ENCODE measurements at regions not wholly inside any gene's neighbourhood (a gene's known extent, or its start where the extent isn't known, plus 50 kb on each side); places are given as distances from the start of the nearest gene placed in this dataset.

GRCh38 chr2:192536922-192537624 is 342.3 kb upstream of the TMEFF2 start:
- BruUV-seq (replicated peaks): no TSS peak
- Histone ChIP-seq H3K27ac (ENCODE audit: extremely low read length, insufficient read depth, low read length) (no peak overlapping the region), H3K4me3 (replicated peaks in 1 of 3; ENCODE audit: insufficient read depth in 1 of 3, low read depth in 2 of 3, low read length in 3 of 3) (no peak overlapping the region), H3K36me3 (replicated peaks in 1 of 2; ENCODE audit: control insufficient read depth in 1 of 2, insufficient read depth in 2 of 2, low read length in 2 of 2) (no peaks in the 10 kb centered on the region), H3K27me3 (ENCODE audit: control insufficient read depth in 1 of 2, insufficient read depth in 2 of 2, low read length in 2 of 2) (no peaks in the 10 kb centered on the region), H3K9ac (ENCODE audit: insufficient read depth, low read depth, low read length) (no peak overlapping the region), H2AFZ (ENCODE audit: low read length) (no peak overlapping the region), H3K9me3 (ENCODE audit: low read length) (no peaks in the 10 kb centered on the region), H3K4me2 (ENCODE audit: low read depth, low read length) (no peak overlapping the region), H3K4me1 (ENCODE audit: insufficient read depth, low read length) (no peaks in the 10 kb centered on the region), H3K79me2 (ENCODE audit: insufficient read depth, low read length) (no peaks in the 10 kb centered on the region), H4K20me1 (ENCODE audit: insufficient read depth, low read length) (no peaks in the 10 kb centered on the region)
- intact Hi-C loops (cut with micrococcal nuclease; ENCODE audit: unreplicated experiment) (no loop called here), in situ Hi-C loops (cut with HindIII; ENCODE audit: extremely low pct_ligation_motif_present, low pct_unique_long_range_greater_than_20kb) (no loop called here)
- DNase-seq (ENCODE audit: low spot score) (no peak), ATAC-seq (no peak), FAIRE-seq (no peak)
- POLR2A ChIA-PET: no interaction called here
- CTCF ChIA-PET (ENCODE audit: low intra/inter-chr PET ratio, low total read pairs): no interaction called here
- 5% methylated on average over 2 of the region's 2 CpGs for WGBS (ENCODE audit: low lambda C conversion rate)
- TF ChIP-seq UBTF (CRISPR knock-in tag; IDR thresholded peaks at IDR 0.05): no peak
- TF ChIP-seq HOXA7 (CRISPR knock-in tag; IDR thresholded peaks at IDR 0.05): no peak
- TF ChIP-seq BRD4 (CRISPR knock-in tag; IDR thresholded peaks at IDR 0.05): no peak
- TF ChIP-seq ZNF547 (CRISPR knock-in tag; IDR thresholded peaks at IDR 0.05): no peak
- TF ChIP-seq DMTF1 (CRISPR knock-in tag; IDR thresholded peaks at IDR 0.05): no peak
- no peak for TF ChIP-seq ZNF557 (CRISPR knock-in tag; IDR thresholded peaks at IDR 0.05)
- TF ChIP-seq ZNF136 (CRISPR knock-in tag; IDR thresholded peaks at IDR 0.05; ENCODE audit: low read depth): no peak
- TF ChIP-seq BCL3 (CRISPR knock-in tag; IDR thresholded peaks at IDR 0.05): no peak
- no peak for TF ChIP-seq EEA1 (CRISPR knock-in tag; IDR thresholded peaks at IDR 0.05; ENCODE audit: borderline replicate concordance)
- TF ChIP-seq NR1H2 (CRISPR knock-in tag; IDR thresholded peaks at IDR 0.05; ENCODE audit: borderline replicate concordance, low read depth): no peak
- TF ChIP-seq CENPBD1 (CRISPR knock-in tag; IDR thresholded peaks at IDR 0.05; ENCODE audit: borderline replicate concordance, low read depth): no peak
- no peak for TF ChIP-seq KDM5A (IDR thresholded peaks at IDR 0.05; ENCODE audit: borderline replicate concordance, low read length)
- no peak for TF ChIP-seq MLXIP (CRISPR knock-in tag; IDR thresholded peaks at IDR 0.05; ENCODE audit: borderline replicate concordance)
- TF ChIP-seq ZNF879 (CRISPR knock-in tag; IDR thresholded peaks at IDR 0.05): no peak
- TF ChIP-seq ZNF572 (CRISPR knock-in tag; IDR thresholded peaks at IDR 0.05): no peak
- no peak for TF ChIP-seq ISL2 (CRISPR knock-in tag; IDR thresholded peaks at IDR 0.05)
